ENCODE measurements at regions not wholly inside any gene's neighbourhood (a gene's known extent, or its start where the extent isn't known, plus 50 kb on each side); places are given as distances from the start of the nearest gene placed in this dataset.

GRCh38 chr13:73355134-73355533, 296.3 kb downstream of the KLF5 start:
- TF ChIP-seq, protein P1, sequence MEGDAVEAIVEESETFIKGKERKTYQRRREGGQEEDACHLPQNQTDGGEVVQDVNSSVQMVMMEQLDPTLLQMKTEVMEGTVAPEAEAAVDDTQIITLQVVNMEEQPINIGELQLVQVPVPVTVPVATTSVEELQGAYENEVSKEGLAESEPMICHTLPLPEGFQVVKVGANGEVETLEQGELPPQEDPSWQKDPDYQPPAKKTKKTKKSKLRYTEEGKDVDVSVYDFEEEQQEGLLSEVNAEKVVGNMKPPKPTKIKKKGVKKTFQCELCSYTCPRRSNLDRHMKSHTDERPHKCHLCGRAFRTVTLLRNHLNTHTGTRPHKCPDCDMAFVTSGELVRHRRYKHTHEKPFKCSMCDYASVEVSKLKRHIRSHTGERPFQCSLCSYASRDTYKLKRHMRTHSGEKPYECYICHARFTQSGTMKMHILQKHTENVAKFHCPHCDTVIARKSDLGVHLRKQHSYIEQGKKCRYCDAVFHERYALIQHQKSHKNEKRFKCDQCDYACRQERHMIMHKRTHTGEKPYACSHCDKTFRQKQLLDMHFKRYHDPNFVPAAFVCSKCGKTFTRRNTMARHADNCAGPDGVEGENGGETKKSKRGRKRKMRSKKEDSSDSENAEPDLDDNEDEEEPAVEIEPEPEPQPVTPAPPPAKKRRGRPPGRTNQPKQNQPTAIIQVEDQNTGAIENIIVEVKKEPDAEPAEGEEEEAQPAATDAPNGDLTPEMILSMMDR (IDR thresholded peaks at IDR 0.05; ENCODE audit: low read length): no peak
- no peak for TF ChIP-seq EZH2 (IDR thresholded peaks at IDR 0.05; ENCODE audit: borderline replicate concordance, low read length)
